ENCODE measurements at regions not wholly inside any gene's neighbourhood (a gene's known extent, or its start where the extent isn't known, plus 50 kb on each side); places are given as distances from the start of the nearest gene placed in this dataset.
A peak's percentile ranks its signal among the peaks of the same experiment; 100 is the strongest.

DNA sequence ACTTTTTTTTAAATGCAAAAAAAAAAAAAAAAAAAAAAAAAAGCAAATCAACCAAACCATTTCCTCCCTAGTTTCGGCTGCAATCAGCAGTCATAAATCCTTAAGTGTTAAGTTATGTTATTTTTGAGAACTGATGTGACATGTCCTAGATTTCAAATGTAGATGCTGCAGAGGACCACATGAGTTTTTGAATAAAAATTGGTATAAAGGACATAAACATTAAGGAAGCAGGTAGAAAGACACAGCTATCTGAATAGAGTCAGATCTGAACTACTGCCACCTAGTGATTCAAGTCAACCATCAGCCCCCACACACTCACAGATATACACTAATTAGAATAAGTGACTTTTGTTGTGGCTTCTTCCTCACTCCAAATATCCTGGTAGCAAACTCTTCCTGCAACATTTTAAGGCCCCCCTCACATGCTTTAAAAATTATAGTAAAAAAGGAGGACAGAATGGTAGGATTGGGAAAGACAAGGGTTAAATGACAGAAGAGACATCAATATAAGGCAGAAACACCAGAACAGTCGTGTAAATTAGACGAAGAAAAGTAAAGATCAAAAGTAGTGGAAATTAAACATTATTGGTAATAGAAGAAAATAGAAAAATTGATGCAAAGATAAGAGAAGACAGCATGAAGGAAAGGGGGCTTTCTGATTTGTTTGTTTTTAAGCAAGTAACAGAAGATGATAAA lies 394.5 kb upstream of the ATP2B1 start:
- TF ChIP-seq, protein P1, sequence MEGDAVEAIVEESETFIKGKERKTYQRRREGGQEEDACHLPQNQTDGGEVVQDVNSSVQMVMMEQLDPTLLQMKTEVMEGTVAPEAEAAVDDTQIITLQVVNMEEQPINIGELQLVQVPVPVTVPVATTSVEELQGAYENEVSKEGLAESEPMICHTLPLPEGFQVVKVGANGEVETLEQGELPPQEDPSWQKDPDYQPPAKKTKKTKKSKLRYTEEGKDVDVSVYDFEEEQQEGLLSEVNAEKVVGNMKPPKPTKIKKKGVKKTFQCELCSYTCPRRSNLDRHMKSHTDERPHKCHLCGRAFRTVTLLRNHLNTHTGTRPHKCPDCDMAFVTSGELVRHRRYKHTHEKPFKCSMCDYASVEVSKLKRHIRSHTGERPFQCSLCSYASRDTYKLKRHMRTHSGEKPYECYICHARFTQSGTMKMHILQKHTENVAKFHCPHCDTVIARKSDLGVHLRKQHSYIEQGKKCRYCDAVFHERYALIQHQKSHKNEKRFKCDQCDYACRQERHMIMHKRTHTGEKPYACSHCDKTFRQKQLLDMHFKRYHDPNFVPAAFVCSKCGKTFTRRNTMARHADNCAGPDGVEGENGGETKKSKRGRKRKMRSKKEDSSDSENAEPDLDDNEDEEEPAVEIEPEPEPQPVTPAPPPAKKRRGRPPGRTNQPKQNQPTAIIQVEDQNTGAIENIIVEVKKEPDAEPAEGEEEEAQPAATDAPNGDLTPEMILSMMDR (IDR thresholded peaks at IDR 0.05; ENCODE audit: insufficient read depth, low read length, poor library complexity, severe bottlenecking) = peak; percentile 61
- no peak for TF ChIP-seq EZH2phosphoT487 (conservative IDR thresholded peaks at IDR 0.05; ENCODE audit: low read length)
